ENCODE measurements at regions not wholly inside any gene's neighbourhood (a gene's known extent, or its start where the extent isn't known, plus 50 kb on each side); places are given as distances from the start of the nearest gene placed in this dataset.

- H3K4me3 ChIP-seq (ENCODE audit: low read depth, low read length) = no peak overlapping the region
- TF ChIP-seq CTCF (IDR thresholded peaks at IDR 0.05; ENCODE audit: control insufficient read depth, extremely low read depth, insufficient read depth) = no peak
- no peak for DNase-seq (ENCODE audit: low read depth)
Measured at GRCh38 chr14:62599616-62600385, 445.5 kb downstream of the KCNH5 start.

GRCh38 chr14:62602712-62603111 lies 442.5 kb downstream of the KCNH5 start:
- DNase-seq (ENCODE audit: low read depth) = no peak
- no peak for TF ChIP-seq CTCF (IDR thresholded peaks at IDR 0.05; ENCODE audit: control insufficient read depth, extremely low read depth, insufficient read depth)
- H3K4me3 ChIP-seq (ENCODE audit: low read depth, low read length) = no peak overlapping the region

- no peak for DNase-seq (ENCODE audit: low read depth)
- TF ChIP-seq CTCF (IDR thresholded peaks at IDR 0.05; ENCODE audit: control insufficient read depth, extremely low read depth, insufficient read depth) = no peak
- no peak overlapping the region for H3K4me3 ChIP-seq (ENCODE audit: low read depth, low read length)
Measured at GRCh38 chr14:62604524-62604923, 440.7 kb downstream of the KCNH5 start.

- no peak for DNase-seq (ENCODE audit: low read depth)
- no peak overlapping the region for H3K4me3 ChIP-seq (ENCODE audit: low read depth, low read length)
- TF ChIP-seq CTCF (IDR thresholded peaks at IDR 0.05; ENCODE audit: control insufficient read depth, extremely low read depth, insufficient read depth) = no peak
Measured at GRCh38 chr14:62614122-62614521, 431.1 kb downstream of the KCNH5 start.

GRCh38 chr14:62616668-62617067 lies 428.6 kb downstream of the KCNH5 start:
- H3K4me3 ChIP-seq (ENCODE audit: low read depth, low read length) = no peak overlapping the region
- no peak for TF ChIP-seq CTCF (IDR thresholded peaks at IDR 0.05; ENCODE audit: control insufficient read depth, extremely low read depth, insufficient read depth)
- DNase-seq (ENCODE audit: low read depth) = no peak

- TF ChIP-seq CTCF (IDR thresholded peaks at IDR 0.05; ENCODE audit: control insufficient read depth, extremely low read depth, insufficient read depth) = no peak
- no peak for DNase-seq (ENCODE audit: low read depth)
- H3K4me3 ChIP-seq (ENCODE audit: low read depth, low read length) = no peak overlapping the region
Measured at GRCh38 chr14:62626416-62626815, 418.8 kb downstream of the KCNH5 start.

- no peak for DNase-seq (ENCODE audit: low read depth)
- no peak for TF ChIP-seq CTCF (IDR thresholded peaks at IDR 0.05; ENCODE audit: control insufficient read depth, extremely low read depth, insufficient read depth)
- H3K4me3 ChIP-seq (ENCODE audit: low read depth, low read length) = no peak overlapping the region
Measured at GRCh38 chr14:62629176-62629725, 416.0 kb downstream of the KCNH5 start.

All from LNCaP clone FGC (cell line).